Suprapubic skin (tissue), 4 donors: ENCODE measurements at regions not wholly inside any gene's neighbourhood (a gene's known extent, or its start where the extent isn't known, plus 50 kb on each side); places are given as distances from the start of the nearest gene placed in this dataset.
"Not testable (repeated sequence)": the region's sequence is repeated elsewhere in the genome, so short reads cannot be mapped to it uniquely, and the experiment has no call there.

Experiments used
- CTCF ChIP-seq, 2 donors: fragments of 200-600 bp in 1 of 2; fragments of 450-650 bp in 1 of 2; sonication (generic) in 1 of 2; IDR thresholded peaks; one replicate each; pipeline ENCODE4 v1.5.1; 2016 to 2019; ENCODE audit warnings: antibody characterized with exemption in 2 of 2, mild to moderate bottlenecking in 1 of 2, moderate library complexity in 1 of 2
- EP300 ChIP-seq: sonication (generic); formaldehyde crosslinking; IDR thresholded peaks from one replicate; pipeline ENCODE4 v1.6.1; 2017; ENCODE audit warnings: antibody characterized with exemption
- POLR2AphosphoS5 ChIP-seq, 3 donors: sonication (generic); formaldehyde crosslinking; IDR thresholded peaks; one replicate each; pipeline ENCODE4 v1.6.1; 2017; ENCODE audit warnings: antibody characterized with exemption in 3 of 3

- TF ChIP-seq POLR2AphosphoS5 (IDR thresholded peaks at IDR 0.05); CTCF (IDR thresholded peaks at IDR 0.05); EP300: not testable (repeated sequence)
These were observed 197.1 kb downstream of the ANKRD60 start for GRCh38 chr20:58031350-58031749.
